ENCODE measurements at regions not wholly inside any gene's neighbourhood (a gene's known extent, or its start where the extent isn't known, plus 50 kb on each side); places are given as distances from the start of the nearest gene placed in this dataset.
A peak's percentile ranks its signal among the peaks of the same experiment; 100 is the strongest.

GRCh38 chr4:13933191-13933590 lies 305.7 kb upstream of the BOD1L1 start:
- Histone ChIP-seq H3K27me3 (replicated peaks; ENCODE audit: insufficient read depth) (no peaks in the 10 kb centered on the region), H3K27ac (no peak overlapping the region), H3K9me3 (no peaks in the 10 kb centered on the region), H3K4me1 (replicated peaks) (no peaks in the 10 kb centered on the region), H3K4me3 (no peak overlapping the region), H3K36me3 (no peaks in the 10 kb centered on the region)
- TF ChIP-seq POLR2AphosphoS5 (IDR thresholded peaks at IDR 0.05) (no peak), CTCF (IDR thresholded peaks at IDR 0.05) (no peak), POLR2A (IDR thresholded peaks at IDR 0.05) (no peak)
- intact Hi-C loops (cut with DNase I), result no loop called here
- no peak for DNase-seq (ENCODE audit: low spot score)
- WGBS, result 58% methylated on average over 4 of the region's 4 CpGs

GRCh38 chr4:13938299-13938698 lies 310.8 kb upstream of the BOD1L1 start:
- Histone ChIP-seq H3K27ac (no peak overlapping the region), H3K9me3 (no peaks in the 10 kb centered on the region), H3K27me3 (replicated peaks; ENCODE audit: insufficient read depth) (no peaks in the 10 kb centered on the region), H3K36me3 (no peaks in the 10 kb centered on the region), H3K4me1 (replicated peaks) (no peaks in the 10 kb centered on the region), H3K4me3 (no peak overlapping the region)
- intact Hi-C loops (cut with DNase I), result no loop called here
- TF ChIP-seq CTCF (IDR thresholded peaks at IDR 0.05) (no peak), POLR2A (IDR thresholded peaks at IDR 0.05) (no peak), POLR2AphosphoS5 (IDR thresholded peaks at IDR 0.05) (no peak)
- 76% methylated on average over 3 of the region's 3 CpGs for WGBS
- DNase-seq (ENCODE audit: low spot score), result no peak

- Histone ChIP-seq H3K9me3 (no peaks in the 10 kb centered on the region), H3K4me3 (no peak overlapping the region), H3K4me1 (replicated peaks) (no peaks in the 10 kb centered on the region), H3K27ac (no peak overlapping the region), H3K36me3 (no peaks in the 10 kb centered on the region), H3K27me3 (replicated peaks; ENCODE audit: insufficient read depth) (no peaks in the 10 kb centered on the region)
- 58% methylated on average over 3 of the region's 3 CpGs for WGBS
- no peak for TF ChIP-seq POLR2AphosphoS5 (IDR thresholded peaks at IDR 0.05)
- TF ChIP-seq POLR2A (IDR thresholded peaks at IDR 0.05), result no peak
- TF ChIP-seq CTCF (IDR thresholded peaks at IDR 0.05), result no peak
- DNase-seq (ENCODE audit: low spot score), result no peak
- intact Hi-C loops (cut with DNase I), result no loop called here
These were observed 313.4 kb upstream of the BOD1L1 start for GRCh38 chr4:13940921-13941320.

GRCh38 chr4:13942977-13943376 lies 315.5 kb upstream of the BOD1L1 start:
- DNase-seq (ENCODE audit: low spot score), result no peak
- H3K36me3 ChIP-seq, result no peaks in the 10 kb centered on the region
- intact Hi-C loops (cut with DNase I), result no loop called here
- no peaks in the 10 kb centered on the region for H3K27me3 ChIP-seq (replicated peaks; ENCODE audit: insufficient read depth)
- WGBS, result 68% methylated on average over 3 of the region's 3 CpGs
- H3K9me3 ChIP-seq, result no peaks in the 10 kb centered on the region
- H3K4me1 ChIP-seq (replicated peaks), result no peaks in the 10 kb centered on the region
- H3K27ac ChIP-seq, result no peak overlapping the region
- TF ChIP-seq POLR2A (IDR thresholded peaks at IDR 0.05) (no peak), POLR2AphosphoS5 (IDR thresholded peaks at IDR 0.05) (no peak), CTCF (IDR thresholded peaks at IDR 0.05) (no peak)
- H3K4me3 ChIP-seq, result no peak overlapping the region

GRCh38 chr4:13944095-13944511 lies 316.6 kb upstream of the BOD1L1 start:
- 45% methylated on average over 10 of the region's 10 CpGs for WGBS
- peak; percentile 70 for DNase-seq (ENCODE audit: low spot score)
- Histone ChIP-seq H3K27ac (no peak overlapping the region), H3K36me3 (no peaks in the 10 kb centered on the region), H3K27me3 (replicated peaks; ENCODE audit: insufficient read depth) (no peaks in the 10 kb centered on the region), H3K4me3 (no peak overlapping the region), H3K4me1 (replicated peaks) (no peaks in the 10 kb centered on the region), H3K9me3 (no peaks in the 10 kb centered on the region)
- intact Hi-C loops (cut with DNase I), result no loop called here
- TF ChIP-seq POLR2AphosphoS5 (IDR thresholded peaks at IDR 0.05), result peak; percentile 43
- TF ChIP-seq POLR2A (IDR thresholded peaks at IDR 0.05), result no peak
